ENCODE measurements at regions not wholly inside any gene's neighbourhood (a gene's known extent, or its start where the extent isn't known, plus 50 kb on each side); places are given as distances from the start of the nearest gene placed in this dataset.

DNA sequence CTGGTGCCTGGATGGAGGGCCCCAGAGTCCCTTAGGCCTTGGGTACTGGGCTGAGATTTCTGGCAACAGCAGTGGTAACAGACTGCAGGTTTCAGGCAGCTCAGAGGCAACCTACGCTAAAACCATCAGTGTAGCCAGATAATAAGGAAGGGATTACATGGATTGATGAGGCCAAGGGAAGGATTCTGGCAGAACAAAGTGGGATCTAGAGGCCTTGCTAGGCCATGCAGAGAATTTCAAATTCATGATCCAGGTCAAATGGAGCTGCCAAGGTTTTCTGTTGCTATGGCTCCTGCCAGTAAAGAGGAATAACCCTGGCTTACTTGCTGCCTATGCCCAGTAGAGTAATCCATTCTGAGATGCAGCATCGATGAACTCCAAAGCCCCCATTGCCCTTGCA lies 445.7 kb downstream of the ADRA2A start:
- no peak overlapping the region for H4K8ac ChIP-seq (replicated peaks; ENCODE audit: insufficient read length, low read depth, low read length)
- no peak overlapping the region for H2AFZ ChIP-seq (ENCODE audit: low read length)
- no peak overlapping the region for H3K9ac ChIP-seq (ENCODE audit: extremely low read depth, insufficient read length, low read length)
- H3K23me2 ChIP-seq (ENCODE audit: insufficient read length, low read depth, low read length, poor library complexity, severe bottlenecking), result no peaks in the 10 kb centered on the region
- H3K4ac ChIP-seq (ENCODE audit: low read depth, low read length), result no peak overlapping the region
- DNase-seq, result no peak
- H3K79me2 ChIP-seq (ENCODE audit: insufficient read depth, low read length), result no peaks in the 10 kb centered on the region
- H2AK5ac ChIP-seq (ENCODE audit: insufficient read length, low read length), result no peak overlapping the region
- no peak overlapping the region for H3K56ac ChIP-seq (ENCODE audit: insufficient read length, low read depth, low read length)
- H4K20me1 ChIP-seq (ENCODE audit: control insufficient read depth, insufficient read depth, insufficient read length), result no peaks in the 10 kb centered on the region
- H3K27me3 ChIP-seq (ENCODE audit: insufficient read depth, low read length), result no peaks in the 10 kb centered on the region
- H3K18ac ChIP-seq (ENCODE audit: insufficient read length, low read depth, low read length), result no peak overlapping the region
- H2BK120ac ChIP-seq (ENCODE audit: low read depth, low read length, poor library complexity, severe bottlenecking), result no peak overlapping the region
- H3K79me1 ChIP-seq (ENCODE audit: insufficient read depth, low read depth, low read length, poor library complexity, severe bottlenecking), result no peaks in the 10 kb centered on the region
- no peak overlapping the region for H3K14ac ChIP-seq (ENCODE audit: insufficient read depth, low read length)
- Mint-ChIP-seq H3K9me3 (no peaks in the 10 kb centered on the region), H3K27me3 (ENCODE audit: low read depth) (no peaks in the 10 kb centered on the region), H3K27ac (no peak overlapping the region), H3K36me3 (ENCODE audit: insufficient read depth in 1 of 3, low read depth in 3 of 3) (no peaks in the 10 kb centered on the region), H3K4me1 (no peaks in the 10 kb centered on the region), H3K4me3 (no peak overlapping the region)
- H3K27ac ChIP-seq (ENCODE audit: insufficient read length, low read depth, low read length), result no peak overlapping the region
- H4K91ac ChIP-seq (ENCODE audit: insufficient read length, low read depth, low read length), result no peak overlapping the region
- TF ChIP-seq, protein P1, sequence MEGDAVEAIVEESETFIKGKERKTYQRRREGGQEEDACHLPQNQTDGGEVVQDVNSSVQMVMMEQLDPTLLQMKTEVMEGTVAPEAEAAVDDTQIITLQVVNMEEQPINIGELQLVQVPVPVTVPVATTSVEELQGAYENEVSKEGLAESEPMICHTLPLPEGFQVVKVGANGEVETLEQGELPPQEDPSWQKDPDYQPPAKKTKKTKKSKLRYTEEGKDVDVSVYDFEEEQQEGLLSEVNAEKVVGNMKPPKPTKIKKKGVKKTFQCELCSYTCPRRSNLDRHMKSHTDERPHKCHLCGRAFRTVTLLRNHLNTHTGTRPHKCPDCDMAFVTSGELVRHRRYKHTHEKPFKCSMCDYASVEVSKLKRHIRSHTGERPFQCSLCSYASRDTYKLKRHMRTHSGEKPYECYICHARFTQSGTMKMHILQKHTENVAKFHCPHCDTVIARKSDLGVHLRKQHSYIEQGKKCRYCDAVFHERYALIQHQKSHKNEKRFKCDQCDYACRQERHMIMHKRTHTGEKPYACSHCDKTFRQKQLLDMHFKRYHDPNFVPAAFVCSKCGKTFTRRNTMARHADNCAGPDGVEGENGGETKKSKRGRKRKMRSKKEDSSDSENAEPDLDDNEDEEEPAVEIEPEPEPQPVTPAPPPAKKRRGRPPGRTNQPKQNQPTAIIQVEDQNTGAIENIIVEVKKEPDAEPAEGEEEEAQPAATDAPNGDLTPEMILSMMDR (conservative IDR thresholded peaks at IDR 0.05), result no peak
- H3K23ac ChIP-seq (ENCODE audit: insufficient read length, low read depth, low read length), result no peak overlapping the region
- H3T11ph ChIP-seq (ENCODE audit: low read length), result no peak overlapping the region
- H4K5ac ChIP-seq (ENCODE audit: insufficient read length, low read depth, low read length), result no peak overlapping the region
- no peak overlapping the region for H2BK12ac ChIP-seq (ENCODE audit: insufficient read length, low read depth, low read length)
- H3K9me3 ChIP-seq (ENCODE audit: control insufficient read depth, low read depth, low read length), result no peaks in the 10 kb centered on the region
- H2BK20ac ChIP-seq (ENCODE audit: low read depth, low read length, poor library complexity, severe bottlenecking), result no peak overlapping the region
- no peak overlapping the region for H2BK15ac ChIP-seq (ENCODE audit: low read depth, low read length)
- no peak overlapping the region for H2BK5ac ChIP-seq (ENCODE audit: insufficient read length, low read length)
- H3K4me1 ChIP-seq (ENCODE audit: insufficient read depth, low read length), result no peaks in the 10 kb centered on the region
- no CpG with 5 or more reads among the region's 2 CpGs for WGBS (ENCODE audit: extremely low coverage, insufficient read length, low lambda C conversion rate)
- no peak overlapping the region for H3K4me2 ChIP-seq (ENCODE audit: insufficient read depth, insufficient read length, low read length)
